H1 (cell line): ENCODE measurements at regions not wholly inside any gene's neighbourhood (a gene's known extent, or its start where the extent isn't known, plus 50 kb on each side); places are given as distances from the start of the nearest gene placed in this dataset.

Experiments used
- ATF3 ChIP-seq: IDR thresholded peaks from 2 replicates; pipeline ENCODE4 v1.6.1; 2011; ENCODE audit warnings: low read depth, mild to moderate bottlenecking, low read length; ENCODE audit not compliant: insufficient read depth
- CHD7 ChIP-seq: fragments of 300-600 bp; sonication (generic); IDR thresholded peaks from 2 replicates; pipeline ENCODE4 v1.7.1; 2012; ENCODE audit warnings: low read length, moderate library complexity, mild to moderate bottlenecking, inconsistent platforms; ENCODE audit not compliant: insufficient replicate concordance
- CREB1 ChIP-seq: IDR thresholded peaks from 2 replicates; pipeline ENCODE4 v1.6.1; 2012; ENCODE audit warnings: inconsistent platforms
- CTCF ChIP-seq, 3 experiments: IDR thresholded peaks; 1 replicate in 2 of 3; 2 replicates in 1 of 3; pipeline versions ENCODE4 v1.5.1 to v1.6.1; 2011; ENCODE audit warnings: low read length in 3 of 3, mild to moderate bottlenecking in 3 of 3, inconsistent platforms in 2 of 3, low read depth in 1 of 3, moderate library complexity in 1 of 3; ENCODE audit not compliant: insufficient read depth in 1 of 3; ENCODE audit errors: control extremely low read depth in 1 of 3
- RXRA ChIP-seq: IDR thresholded peaks from 2 replicates; pipeline ENCODE4 v1.6.1; 2011; ENCODE audit warnings: low read depth, mild to moderate bottlenecking, low read length, moderate library complexity; ENCODE audit not compliant: insufficient read depth
- SIX5 ChIP-seq: IDR thresholded peaks from 2 replicates; pipeline ENCODE4 v1.6.1; 2011; ENCODE audit warnings: mild to moderate bottlenecking, low read depth, low read length
- TEAD4 ChIP-seq: IDR thresholded peaks from 2 replicates; pipeline ENCODE4 v1.6.1; 2012; ENCODE audit warnings: low read depth, low read length, inconsistent platforms, mixed read lengths

GRCh38 chr12:4197922-4198763 lies 75.4 kb upstream of the CCND2 start (continued):
- TF ChIP-seq CHD7 (no peak), TEAD4 (no peak), ATF3 (no peak), CREB1 (no peak), CTCF (IDR thresholded peaks at IDR 0.05; ENCODE audit: control extremely low read depth in 1 of 3, insufficient read depth in 1 of 3, low read depth in 1 of 3, low read length in 3 of 3) (no peak), SIX5 (no peak), RXRA (no peak)
